A549 (cell line): ENCODE measurements at regions not wholly inside any gene's neighbourhood (a gene's known extent, or its start where the extent isn't known, plus 50 kb on each side); places are given as distances from the start of the nearest gene placed in this dataset.

Experiments used
- ATAC-seq, 2 experiments: fragments of 200-7000 bp in 1 of 2; fragments of >200 bp in 1 of 2; cut with Nextera tagmentation in 1 of 2; cut with Tn5 transposase in 1 of 2; 3 replicates each; pipeline versions ENCODE4 v1.8.0 to v1.9.1; 2018 to 2020; ENCODE audit warnings: mild to moderate bottlenecking in 1 of 2, moderate library complexity in 1 of 2
- CTCF ChIA-PET: fragments of 300-600 bp; sonication (Branson Sonifier 250); formaldehyde crosslinking; extraction: SDS; loops from one replicate; lab custom pipeline; 2021; ENCODE audit warnings: antibody characterized with exemption, inconsistent platforms; lab: Yijun Ruan, JAX
- POLR2A ChIA-PET: fragments of 350-600 bp; formaldehyde crosslinking; extraction: SDS; loops from one replicate; lab custom pipeline; 2021; ENCODE audit warnings: antibody characterized with exemption, inconsistent platforms; lab: Yijun Ruan, JAX
- DNase-seq, 2 experiments: peaks; one replicate each; pipeline versions ENCODE4 v3.0.0 to v3.0.0-alpha.2; 2011 to 2016; ENCODE audit warnings: low read depth in 1 of 2, low spot score in 1 of 2
- FAIRE-seq: peaks from 2 replicates; lab custom pipeline; 2011; peaks lifted over from hg19 to GRCh38; lab: Jason Lieb, UNC
- H3K27ac ChIP-seq, 2 experiments: fragments of >200 bp; sonication (Bioruptor Twin); formaldehyde crosslinking; 3 replicates each; pipeline ENCODE4 v1.5.1; 2016 to 2017
- H3K4me1 ChIP-seq: fragments of >200 bp; sonication (Bioruptor Twin); formaldehyde crosslinking; 3 replicates; pipeline ENCODE4 v1.6.1; 2016
- H3K4me2 ChIP-seq: fragments of >200 bp; sonication (Bioruptor Twin); formaldehyde crosslinking; 3 replicates; pipeline ENCODE4 v1.6.1; 2016
- H3K4me3 ChIP-seq: fragments of >200 bp; sonication (Bioruptor Twin); formaldehyde crosslinking; 3 replicates; pipeline ENCODE4 v1.5.1; 2016
- H3K9me3 ChIP-seq: fragments of >200 bp; sonication (Bioruptor Twin); formaldehyde crosslinking; 3 replicates; pipeline ENCODE4 v1.6.1; 2016
- CHD2 ChIP-seq: fragments of 150-350 bp; IDR thresholded peaks from 2 replicates; pipeline ENCODE4 v1.6.1; 2014; ENCODE audit warnings: low read length; ENCODE audit not compliant: partially characterized antibody
- EP300 ChIP-seq, 2 experiments: fragments of >200 bp; sonication (Bioruptor Twin); formaldehyde crosslinking; IDR thresholded peaks; 2 replicates in 1 of 2; 3 replicates in 1 of 2; pipeline ENCODE4 v1.6.1; 2016 to 2017
- ESRRA ChIP-seq: fragments of 150-350 bp; IDR thresholded peaks from 2 replicates; pipeline ENCODE4 v1.6.1; 2014; ENCODE audit warnings: mild to moderate bottlenecking, low read length, borderline replicate concordance
- FOSB ChIP-seq: fragments of 250-450 bp; sonication (Bioruptor Pico); IDR thresholded peaks from 2 replicates; pipeline ENCODE4 v1.5.0; 2020; ENCODE audit warnings: mild to moderate bottlenecking, moderate library complexity
- HOXB13 ChIP-seq: fragments of 250-450 bp; sonication (Bioruptor Pico); IDR thresholded peaks from 2 replicates; pipeline ENCODE4 v1.5.0; 2020; ENCODE audit warnings: low read depth, mild to moderate bottlenecking, moderate library complexity
- JUN ChIP-seq, 2 experiments: fragments of >200 bp; sonication (Bioruptor Twin); formaldehyde crosslinking; IDR thresholded peaks; 2 replicates in 1 of 2; 3 replicates in 1 of 2; pipeline ENCODE4 v1.6.1; 2016 to 2017
- KDM1A ChIP-seq: fragments of 200-600 bp; sonication (generic); IDR thresholded peaks from 2 replicates; pipeline ENCODE4 v1.6.1; 2016; ENCODE audit warnings: low read depth, mild to moderate bottlenecking
- MAFK ChIP-seq: fragments of 450-650 bp; IDR thresholded peaks from 2 replicates; pipeline ENCODE4 v1.6.1; 2014; ENCODE audit not compliant: partially characterized antibody
- MYC ChIP-seq: IDR thresholded peaks from 2 replicates; pipeline ENCODE4 v1.6.1; 2012; ENCODE audit warnings: mild to moderate bottlenecking, inconsistent platforms, low read length, improper control_type of control experiment, borderline replicate concordance
- NR3C1 ChIP-seq: fragments of >200 bp; sonication (Bioruptor Twin); formaldehyde crosslinking; IDR thresholded peaks from 3 replicates; pipeline ENCODE4 v1.6.1; 2017
- RARB ChIP-seq: fragments of 250-450 bp; sonication (Bioruptor Pico); IDR thresholded peaks from 2 replicates; pipeline ENCODE4 v1.8.0; 2021; ENCODE audit warnings: mild to moderate bottlenecking, moderate library complexity
- RFX5 ChIP-seq: fragments of 450-650 bp; IDR thresholded peaks from 2 replicates; pipeline ENCODE4 v1.7.1; 2014; ENCODE audit warnings: antibody characterized with exemption, mild to moderate bottlenecking, moderate library complexity
- RNF2 ChIP-seq: fragments of 200-600 bp; sonication (generic); IDR thresholded peaks from 2 replicates; pipeline ENCODE4 v1.6.1; 2016; ENCODE audit warnings: low read depth, mild to moderate bottlenecking, antibody characterized with exemption, moderate library complexity, borderline replicate concordance
- SREBF2 ChIP-seq: fragments of 450-650 bp; IDR thresholded peaks from 2 replicates; pipeline ENCODE4 v1.6.1; 2014; ENCODE audit warnings: mild to moderate bottlenecking, moderate library complexity
- ZC3H11A ChIP-seq: fragments of 450-650 bp; IDR thresholded peaks from 2 replicates; pipeline ENCODE4 v1.6.1; 2014; ENCODE audit warnings: antibody characterized with exemption, mild to moderate bottlenecking
- ZFP36 ChIP-seq: fragments of 450-650 bp; IDR thresholded peaks from 2 replicates; pipeline ENCODE4 v1.6.1; 2014; ENCODE audit warnings: borderline replicate concordance; ENCODE audit not compliant: partially characterized antibody
- ZNF302 ChIP-seq: fragments of 250-450 bp; sonication (Bioruptor Pico); IDR thresholded peaks from 2 replicates; pipeline ENCODE4 v1.9.0; 2021; ENCODE audit warnings: inconsistent platforms, mild to moderate bottlenecking, moderate library complexity
- ZSCAN20 ChIP-seq: fragments of 250-450 bp; sonication (Bioruptor Pico); IDR thresholded peaks from 2 replicates; pipeline ENCODE4 v1.8.0; 2022; ENCODE audit warnings: mild to moderate bottlenecking, moderate library complexity
- WGBS: methylation state at CpG from one replicate; pipeline ENCODE4 v1.1.6; 2017; ENCODE audit errors: missing lambda C conversion rate; 5-methylcytosine and 5-hydroxymethylcytosine counted together
- TF ChIP-seq, protein P1 (sequence below): fragments of 200-600 bp; sonication (generic); IDR thresholded peaks from 2 replicates; pipeline ENCODE4 v1.6.1; 2016; ENCODE audit warnings: antibody characterized with exemption, mild to moderate bottlenecking, moderate library complexity
- TF ChIP-seq, protein P2 (sequence below): fragments of 250-450 bp; sonication (Bioruptor Pico); IDR thresholded peaks from 2 replicates; pipeline ENCODE4 v1.5.0; 2021; ENCODE audit warnings: mild to moderate bottlenecking, moderate library complexity, borderline replicate concordance
- TF ChIP-seq, protein P3 (sequence below): fragments of 250-450 bp; sonication (Bioruptor Pico); IDR thresholded peaks from 2 replicates; pipeline ENCODE4 v1.5.0; 2020; ENCODE audit warnings: low read depth, mild to moderate bottlenecking, moderate library complexity
- TF ChIP-seq, protein P4 (sequence below): IDR thresholded peaks from 2 replicates; pipeline ENCODE4 v1.6.1; 2012
- TF ChIP-seq, protein P5 (sequence below): IDR thresholded peaks from 2 replicates; pipeline ENCODE4 v1.6.1; 2012; ENCODE audit warnings: low read depth, borderline replicate concordance
- TF ChIP-seq, protein P6 (sequence below): IDR thresholded peaks from 2 replicates; pipeline ENCODE4 v1.6.1; 2012

DNA sequence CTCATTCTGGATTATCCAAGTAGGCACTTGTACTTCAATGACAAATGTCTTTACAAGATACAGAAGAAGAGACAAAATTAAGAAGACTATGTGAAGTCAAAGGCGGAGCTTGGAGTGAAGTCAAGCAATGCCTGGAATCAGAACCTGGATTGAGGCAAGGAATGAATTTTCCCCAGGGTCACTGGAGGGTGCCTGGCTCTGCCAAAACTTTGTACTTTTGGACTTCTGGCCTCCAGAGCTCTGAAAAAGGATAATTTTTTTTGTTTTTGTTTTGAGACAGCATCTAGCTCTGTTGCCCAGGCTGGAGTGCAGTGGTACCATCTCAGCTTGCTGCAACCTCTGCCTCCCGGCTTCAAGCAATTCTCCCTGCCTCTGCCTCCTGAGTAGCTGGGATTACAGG lies 119.3 kb upstream of the AGBL1 start:
- Histone ChIP-seq H3K4me2 (no peak overlapping the region), H3K27ac (no peak overlapping the region), H3K4me1 (no peaks in the 10 kb centered on the region), H3K4me3 (no peak overlapping the region), H3K9me3 (no peaks in the 10 kb centered on the region)
- 0% methylated on average over 2 of the region's 2 CpGs for WGBS
- no peak for DNase-seq
- ChIA-PET CTCF (no interaction called here), POLR2A (no interaction called here)
- TF ChIP-seq, protein P1, sequence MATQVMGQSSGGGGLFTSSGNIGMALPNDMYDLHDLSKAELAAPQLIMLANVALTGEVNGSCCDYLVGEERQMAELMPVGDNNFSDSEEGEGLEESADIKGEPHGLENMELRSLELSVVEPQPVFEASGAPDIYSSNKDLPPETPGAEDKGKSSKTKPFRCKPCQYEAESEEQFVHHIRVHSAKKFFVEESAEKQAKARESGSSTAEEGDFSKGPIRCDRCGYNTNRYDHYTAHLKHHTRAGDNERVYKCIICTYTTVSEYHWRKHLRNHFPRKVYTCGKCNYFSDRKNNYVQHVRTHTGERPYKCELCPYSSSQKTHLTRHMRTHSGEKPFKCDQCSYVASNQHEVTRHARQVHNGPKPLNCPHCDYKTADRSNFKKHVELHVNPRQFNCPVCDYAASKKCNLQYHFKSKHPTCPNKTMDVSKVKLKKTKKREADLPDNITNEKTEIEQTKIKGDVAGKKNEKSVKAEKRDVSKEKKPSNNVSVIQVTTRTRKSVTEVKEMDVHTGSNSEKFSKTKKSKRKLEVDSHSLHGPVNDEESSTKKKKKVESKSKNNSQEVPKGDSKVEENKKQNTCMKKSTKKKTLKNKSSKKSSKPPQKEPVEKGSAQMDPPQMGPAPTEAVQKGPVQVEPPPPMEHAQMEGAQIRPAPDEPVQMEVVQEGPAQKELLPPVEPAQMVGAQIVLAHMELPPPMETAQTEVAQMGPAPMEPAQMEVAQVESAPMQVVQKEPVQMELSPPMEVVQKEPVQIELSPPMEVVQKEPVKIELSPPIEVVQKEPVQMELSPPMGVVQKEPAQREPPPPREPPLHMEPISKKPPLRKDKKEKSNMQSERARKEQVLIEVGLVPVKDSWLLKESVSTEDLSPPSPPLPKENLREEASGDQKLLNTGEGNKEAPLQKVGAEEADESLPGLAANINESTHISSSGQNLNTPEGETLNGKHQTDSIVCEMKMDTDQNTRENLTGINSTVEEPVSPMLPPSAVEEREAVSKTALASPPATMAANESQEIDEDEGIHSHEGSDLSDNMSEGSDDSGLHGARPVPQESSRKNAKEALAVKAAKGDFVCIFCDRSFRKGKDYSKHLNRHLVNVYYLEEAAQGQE: no peak
- TF ChIP-seq RARB (CRISPR knock-in tag) (no peak), ZSCAN20 (no peak), ZC3H11A (no peak), RNF2 (no peak), FOSB (CRISPR knock-in tag) (no peak), ZNF302 (no peak), ESRRA (no peak), SREBF2 (no peak)
- TF ChIP-seq, protein P2, sequence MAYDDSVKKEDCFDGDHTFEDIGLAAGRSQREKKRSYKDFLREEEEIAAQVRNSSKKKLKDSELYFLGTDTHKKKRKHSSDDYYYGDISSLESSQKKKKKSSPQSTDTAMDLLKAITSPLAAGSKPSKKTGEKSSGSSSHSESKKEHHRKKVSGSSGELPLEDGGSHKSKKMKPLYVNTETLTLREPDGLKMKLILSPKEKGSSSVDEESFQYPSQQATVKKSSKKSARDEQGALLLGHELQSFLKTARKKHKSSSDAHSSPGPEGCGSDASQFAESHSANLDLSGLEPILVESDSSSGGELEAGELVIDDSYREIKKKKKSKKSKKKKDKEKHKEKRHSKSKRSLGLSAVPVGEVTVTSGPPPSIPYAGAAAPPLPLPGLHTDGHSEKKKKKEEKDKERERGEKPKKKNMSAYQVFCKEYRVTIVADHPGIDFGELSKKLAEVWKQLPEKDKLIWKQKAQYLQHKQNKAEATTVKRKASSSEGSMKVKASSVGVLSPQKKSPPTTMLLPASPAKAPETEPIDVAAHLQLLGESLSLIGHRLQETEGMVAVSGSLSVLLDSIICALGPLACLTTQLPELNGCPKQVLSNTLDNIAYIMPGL (CRISPR knock-in tag): no peak
- TF ChIP-seq, protein P3, sequence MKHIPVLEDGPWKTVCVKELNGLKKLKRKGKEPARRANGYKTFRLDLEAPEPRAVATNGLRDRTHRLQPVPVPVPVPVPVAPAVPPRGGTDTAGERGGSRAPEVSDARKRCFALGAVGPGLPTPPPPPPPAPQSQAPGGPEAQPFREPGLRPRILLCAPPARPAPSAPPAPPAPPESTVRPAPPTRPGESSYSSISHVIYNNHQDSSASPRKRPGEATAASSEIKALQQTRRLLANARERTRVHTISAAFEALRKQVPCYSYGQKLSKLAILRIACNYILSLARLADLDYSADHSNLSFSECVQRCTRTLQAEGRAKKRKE: no peak
- TF ChIP-seq, protein P4, sequence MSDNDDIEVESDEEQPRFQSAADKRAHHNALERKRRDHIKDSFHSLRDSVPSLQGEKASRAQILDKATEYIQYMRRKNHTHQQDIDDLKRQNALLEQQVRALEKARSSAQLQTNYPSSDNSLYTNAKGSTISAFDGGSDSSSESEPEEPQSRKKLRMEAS: no peak
- no peak for FAIRE-seq
- no peak for ATAC-seq

- no peak for DNase-seq
- ATAC-seq: no peak
- no peak for FAIRE-seq
- ChIA-PET POLR2A (no interaction called here), CTCF (interaction anchor here (1.1 to 1.2 kb wide), 2 partner anchors 9 to 108 kb away, joined by 3 to 4 read pairs; no protein-coding TSS in a partner anchor)
- Histone ChIP-seq H3K4me1 (no peaks in the 10 kb centered on the region), H3K27ac (no peak overlapping the region), H3K9me3 (no peaks in the 10 kb centered on the region; the same call in 2 of the 3 replicates), H3K4me2 (no peak overlapping the region), H3K4me3 (no peak overlapping the region)
- TF ChIP-seq MYC (no peak), HOXB13 (no peak), ZFP36 (no peak)
- WGBS: 9% methylated on average over 4 of the region's 4 CpGs
Observed at GRCh38 chr15:85961821-85962220, 117.8 kb upstream of the AGBL1 start.

GRCh38 chr15:85963262-85963760 lies 116.4 kb upstream of the AGBL1 start:
- Histone ChIP-seq H3K9me3 (no peaks in the 10 kb centered on the region; the same call in 2 of the 3 replicates), H3K4me2 (no peak overlapping the region), H3K27ac (no peak overlapping the region), H3K4me1 (no peaks in the 10 kb centered on the region), H3K4me3 (no peak overlapping the region)
- no peak for DNase-seq
- FAIRE-seq: no peak
- ChIA-PET POLR2A (no interaction called here), CTCF (interaction anchor here (1.6 kb wide), 2 partner anchors 9 to 12 kb away, joined by 3 read pairs; no protein-coding TSS in a partner anchor)
- WGBS: 16% methylated on average over 4 of the region's 4 CpGs
- no peak for ATAC-seq
- TF ChIP-seq, protein P3: no peak
- TF ChIP-seq, protein P5, sequence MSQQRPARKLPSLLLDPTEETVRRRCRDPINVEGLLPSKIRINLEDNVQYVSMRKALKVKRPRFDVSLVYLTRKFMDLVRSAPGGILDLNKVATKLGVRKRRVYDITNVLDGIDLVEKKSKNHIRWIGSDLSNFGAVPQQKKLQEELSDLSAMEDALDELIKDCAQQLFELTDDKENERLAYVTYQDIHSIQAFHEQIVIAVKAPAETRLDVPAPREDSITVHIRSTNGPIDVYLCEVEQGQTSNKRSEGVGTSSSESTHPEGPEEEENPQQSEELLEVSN: no peak
- TF ChIP-seq EP300 (IDR thresholded peaks at IDR 0.05) (no peak), MAFK (no peak), NR3C1 (no peak), CHD2 (no peak), RFX5 (no peak), HOXB13 (no peak), KDM1A (no peak), JUN (IDR thresholded peaks at IDR 0.05) (no peak)
- TF ChIP-seq, protein P6, sequence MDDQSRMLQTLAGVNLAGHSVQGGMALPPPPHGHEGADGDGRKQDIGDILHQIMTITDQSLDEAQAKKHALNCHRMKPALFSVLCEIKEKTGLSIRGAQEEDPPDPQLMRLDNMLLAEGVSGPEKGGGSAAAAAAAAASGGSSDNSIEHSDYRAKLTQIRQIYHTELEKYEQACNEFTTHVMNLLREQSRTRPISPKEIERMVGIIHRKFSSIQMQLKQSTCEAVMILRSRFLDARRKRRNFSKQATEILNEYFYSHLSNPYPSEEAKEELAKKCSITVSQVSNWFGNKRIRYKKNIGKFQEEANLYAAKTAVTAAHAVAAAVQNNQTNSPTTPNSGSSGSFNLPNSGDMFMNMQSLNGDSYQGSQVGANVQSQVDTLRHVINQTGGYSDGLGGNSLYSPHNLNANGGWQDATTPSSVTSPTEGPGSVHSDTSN: no peak
- TF ChIP-seq, protein P4: no peak
